NT2/D1 (cell line): ENCODE measurements at regions not wholly inside any gene's neighbourhood (a gene's known extent, or its start where the extent isn't known, plus 50 kb on each side); places are given as distances from the start of the nearest gene placed in this dataset.
"Not testable (repeated sequence)": the region's sequence is repeated elsewhere in the genome, so short reads cannot be mapped to it uniquely, and the experiment has no call there.

Source experiments
- DNase-seq: peaks from one replicate; pipeline ENCODE4 v3.0.0-alpha.2; 2011; ENCODE audit warnings: low read depth, low spot score
- H3K27me3 ChIP-seq: 2 replicates; pipeline ENCODE4 v1.6.0; 2011; ENCODE audit warnings: mild to moderate bottlenecking; ENCODE audit not compliant: insufficient read length, insufficient read depth
- H3K36me3 ChIP-seq: 2 replicates; pipeline ENCODE4 v1.6.1; 2011; ENCODE audit warnings: mild to moderate bottlenecking, low read length, mixed read lengths; ENCODE audit not compliant: insufficient read depth, insufficient read length
- H3K4me1 ChIP-seq: 2 replicates; pipeline ENCODE4 v1.5.1; 2011; ENCODE audit not compliant: insufficient read depth, insufficient read length
- H3K4me3 ChIP-seq: 2 replicates; pipeline ENCODE4 v1.5.1; 2011; ENCODE audit warnings: low read depth; ENCODE audit not compliant: insufficient read length
- H3K9ac ChIP-seq: 2 replicates; pipeline ENCODE4 v1.6.0; 2011; ENCODE audit warnings: low read depth; ENCODE audit not compliant: insufficient read length
- H3K9me3 ChIP-seq: 2 replicates; pipeline ENCODE4 v1.5.1; 2011; ENCODE audit warnings: mild to moderate bottlenecking, low read length; ENCODE audit not compliant: insufficient read depth
- SUZ12 ChIP-seq: IDR thresholded peaks from 2 replicates; pipeline ENCODE4 v1.6.1; 2011; ENCODE audit not compliant: insufficient read length, insufficient read depth; ENCODE audit errors: extremely low read depth
- YY1 ChIP-seq: IDR thresholded peaks from 2 replicates; pipeline ENCODE4 v1.6.1; 2011; ENCODE audit not compliant: insufficient read length, insufficient read depth
- ZNF274 ChIP-seq: IDR thresholded peaks from 2 replicates; pipeline ENCODE4 v1.6.1; 2011; ENCODE audit warnings: mild to moderate bottlenecking, low read depth, low read length

DNA sequence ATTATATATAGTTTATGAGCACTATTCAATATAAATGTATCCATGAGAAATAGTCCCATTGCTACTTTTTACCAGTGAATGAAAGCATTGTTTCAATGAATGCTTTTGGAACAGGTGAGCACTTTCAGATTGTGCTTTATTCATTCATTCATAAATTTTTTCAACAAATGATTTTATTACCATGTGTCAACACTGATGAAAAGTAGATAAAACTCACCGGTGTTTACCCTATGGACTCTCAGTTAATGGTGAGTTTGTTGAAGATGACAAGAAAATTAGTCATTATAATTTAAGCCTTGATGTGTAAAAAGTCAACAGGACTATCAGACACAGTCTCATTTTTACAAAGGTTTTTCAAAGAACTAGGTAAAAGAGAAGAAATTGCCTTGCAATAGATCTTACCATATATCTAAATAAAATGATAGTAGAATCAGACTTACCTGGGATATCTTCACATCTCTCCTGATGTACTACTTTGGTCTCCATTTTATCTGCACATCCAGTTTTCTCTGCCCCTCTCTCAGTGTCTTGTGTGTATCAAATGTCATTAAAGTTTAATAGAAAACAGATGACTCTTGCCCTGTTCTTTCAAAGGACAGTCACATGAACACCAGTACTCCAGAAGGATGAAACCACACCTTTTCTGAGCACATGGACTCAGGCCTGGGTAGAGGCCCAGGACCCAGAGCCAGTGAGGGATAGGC, 325.3 kb upstream of the RND3 start:
- Histone ChIP-seq H3K36me3 (no peaks in the 10 kb centered on the region), H3K4me3 (no peak overlapping the region), H3K9ac (no peak overlapping the region), H3K9me3 (no peaks in the 10 kb centered on the region), H3K4me1 (no peaks in the 10 kb centered on the region), H3K27me3 (no peaks in the 10 kb centered on the region)
- no peak for DNase-seq
- TF ChIP-seq ZNF274 (no peak), SUZ12 (no peak), YY1 (no peak)

DNA sequence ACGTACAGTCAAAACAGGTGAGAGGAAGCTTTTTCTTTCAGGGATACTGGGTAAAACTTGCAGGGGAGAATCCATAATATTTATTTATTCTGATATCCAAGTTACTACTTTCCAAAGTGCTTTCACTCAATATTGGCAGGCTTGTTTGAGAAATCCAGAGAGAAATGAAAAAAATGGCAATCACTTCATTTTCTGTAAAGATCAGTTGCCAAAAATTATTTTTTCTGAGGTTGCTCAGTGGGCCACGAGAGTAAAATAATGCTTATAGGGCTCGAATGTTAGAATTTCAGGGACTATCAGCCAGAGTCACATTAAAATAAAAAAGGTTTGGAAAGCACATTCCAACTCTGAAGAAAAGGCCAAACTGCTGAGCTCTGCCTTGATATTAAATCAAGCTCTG, 324.6 kb upstream of the RND3 start:
- H3K4me3 ChIP-seq = no peak overlapping the region
- DNase-seq = no peak
- H3K9ac ChIP-seq = no peak overlapping the region
- no peaks in the 10 kb centered on the region for H3K9me3 ChIP-seq
- H3K36me3 ChIP-seq = no peaks in the 10 kb centered on the region
- no peaks in the 10 kb centered on the region for H3K27me3 ChIP-seq
- H3K4me1 ChIP-seq = no peaks in the 10 kb centered on the region
- TF ChIP-seq SUZ12 (no peak), YY1 (no peak), ZNF274 (no peak)

DNA sequence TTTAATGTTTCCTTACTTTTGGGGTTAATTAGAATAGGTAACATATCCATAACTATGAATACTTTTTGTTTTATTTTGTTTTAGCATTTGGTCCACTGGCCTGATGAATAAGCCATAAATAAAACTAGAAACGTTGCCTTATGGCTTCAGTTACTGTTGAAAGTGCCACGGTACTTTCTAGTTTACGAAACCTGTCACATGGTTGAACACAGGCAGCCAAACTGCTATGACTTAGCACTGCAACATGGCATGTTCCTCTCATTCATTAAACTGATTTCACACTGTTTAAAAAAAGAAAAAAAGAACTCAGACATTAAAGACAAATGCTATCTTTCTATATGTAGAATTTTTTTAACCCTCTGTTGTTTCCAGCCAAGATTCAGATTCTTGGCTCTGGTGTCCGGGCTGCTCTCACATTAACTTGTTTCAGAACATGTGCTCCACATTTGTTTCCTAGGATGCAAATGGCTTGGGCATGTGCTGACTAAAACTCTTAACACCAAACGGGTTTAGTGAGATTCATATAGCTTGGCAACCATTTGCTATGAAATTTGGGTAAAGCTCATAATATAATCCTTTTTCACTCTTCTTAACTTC, 323.9 kb upstream of the RND3 start:
- Histone ChIP-seq H3K9me3 (no peaks in the 10 kb centered on the region), H3K4me1 (no peaks in the 10 kb centered on the region), H3K27me3 (no peaks in the 10 kb centered on the region), H3K36me3 (no peaks in the 10 kb centered on the region), H3K9ac (no peak overlapping the region), H3K4me3 (no peak overlapping the region)
- TF ChIP-seq YY1 (no peak), SUZ12 (no peak), ZNF274 (no peak)
- DNase-seq = no peak

DNA sequence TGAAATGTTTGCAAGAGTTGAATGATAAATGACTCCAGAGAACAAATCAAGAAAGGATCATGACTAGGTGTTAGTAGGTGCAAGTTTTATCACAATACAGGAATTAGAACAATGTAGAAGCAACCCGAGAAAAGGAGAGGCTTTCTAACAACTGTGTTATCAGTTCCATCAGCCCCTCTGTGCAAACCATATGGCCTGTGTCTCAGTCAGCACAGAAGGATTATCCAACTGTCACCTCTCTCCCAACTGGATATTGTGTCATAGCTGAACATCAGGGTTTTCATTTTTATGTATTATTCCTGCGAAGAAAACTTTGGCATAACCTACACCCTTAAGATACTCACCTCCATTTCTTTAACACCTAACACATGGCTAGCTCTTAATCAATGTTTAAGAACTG, 321.6 kb upstream of the RND3 start:
- no peaks in the 10 kb centered on the region for H3K36me3 ChIP-seq
- no peak for DNase-seq
- no peaks in the 10 kb centered on the region for H3K27me3 ChIP-seq
- H3K4me1 ChIP-seq = no peaks in the 10 kb centered on the region
- no peak overlapping the region for H3K4me3 ChIP-seq
- no peak for TF ChIP-seq ZNF274
- no peak for TF ChIP-seq YY1
- no peak for TF ChIP-seq SUZ12
- no peaks in the 10 kb centered on the region for H3K9me3 ChIP-seq
- H3K9ac ChIP-seq = no peak overlapping the region

DNA sequence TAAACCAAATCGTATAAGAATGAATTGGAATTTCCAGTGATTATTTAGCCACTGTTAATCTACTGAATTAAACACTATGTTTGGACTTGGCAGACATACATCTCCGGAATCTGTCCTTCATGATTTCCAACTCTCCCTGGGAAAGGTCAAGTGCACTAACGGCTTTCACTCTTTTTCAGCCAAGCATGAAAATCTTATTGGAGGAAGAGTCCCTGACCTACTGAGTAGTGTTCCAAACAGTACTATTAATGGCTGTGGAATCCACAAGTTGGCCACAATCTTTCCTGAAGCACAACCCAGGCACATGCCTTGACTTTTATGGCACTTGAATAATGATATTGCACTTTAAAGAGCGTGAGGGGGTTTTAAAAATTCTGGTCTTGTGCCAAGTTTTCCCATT, 318.9 kb upstream of the RND3 start:
- no peaks in the 10 kb centered on the region for H3K4me1 ChIP-seq
- H3K36me3 ChIP-seq = no peaks in the 10 kb centered on the region
- H3K4me3 ChIP-seq = no peak overlapping the region
- no peaks in the 10 kb centered on the region for H3K27me3 ChIP-seq
- H3K9me3 ChIP-seq = peaks cover 3% of the 10 kb centered on the region; the same call in 1 of the 2 replicates
- TF ChIP-seq SUZ12 (no peak), YY1 (no peak), ZNF274 (no peak)
- no peak for DNase-seq
- H3K9ac ChIP-seq = no peak overlapping the region

DNA sequence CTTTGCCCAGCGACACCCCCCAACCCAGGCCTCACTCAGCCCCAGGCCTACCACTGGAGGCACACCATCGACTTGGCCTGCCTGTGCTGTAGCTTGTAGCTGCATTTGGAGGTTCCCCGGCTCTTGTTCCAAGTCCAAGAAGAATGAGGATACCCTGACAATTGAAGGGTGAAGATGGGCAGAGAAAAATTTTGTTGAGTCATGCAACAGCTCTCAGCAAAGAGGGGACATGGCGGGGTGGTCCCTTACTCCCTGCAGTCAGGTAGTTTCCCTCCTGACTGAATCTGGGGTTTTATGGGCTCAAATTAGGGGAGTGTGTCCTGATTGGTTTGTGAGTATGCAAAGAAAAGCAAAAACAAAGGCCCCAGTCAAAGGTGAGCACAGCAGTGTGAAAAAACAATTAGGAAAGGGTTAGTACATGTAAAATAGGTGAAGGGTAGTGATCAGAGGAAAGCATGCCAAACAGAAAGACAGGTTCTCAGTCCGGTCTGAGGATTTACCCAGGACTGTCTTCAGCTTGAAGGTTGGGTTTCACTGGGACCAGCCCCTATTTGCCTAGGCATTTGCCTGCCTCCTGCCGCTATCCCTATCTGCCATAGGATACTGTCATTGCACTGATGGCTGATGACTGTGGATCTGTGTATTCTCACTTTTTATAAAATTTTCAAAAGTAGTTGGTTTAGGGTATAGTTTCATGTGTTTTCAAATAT, 316.4 kb upstream of the RND3 start:
- TF ChIP-seq ZNF274 = no peak
- no peak for TF ChIP-seq YY1
- no peak for TF ChIP-seq SUZ12
- H3K4me1 ChIP-seq = no peaks in the 10 kb centered on the region
- no peaks in the 10 kb centered on the region for H3K27me3 ChIP-seq
- peaks cover 3% of the 10 kb centered on the region; the same call in 1 of the 2 replicates for H3K9me3 ChIP-seq
- H3K36me3 ChIP-seq = no peaks in the 10 kb centered on the region
- H3K9ac ChIP-seq = no peak overlapping the region
- DNase-seq = no peak
- H3K4me3 ChIP-seq = no peak overlapping the region

DNA sequence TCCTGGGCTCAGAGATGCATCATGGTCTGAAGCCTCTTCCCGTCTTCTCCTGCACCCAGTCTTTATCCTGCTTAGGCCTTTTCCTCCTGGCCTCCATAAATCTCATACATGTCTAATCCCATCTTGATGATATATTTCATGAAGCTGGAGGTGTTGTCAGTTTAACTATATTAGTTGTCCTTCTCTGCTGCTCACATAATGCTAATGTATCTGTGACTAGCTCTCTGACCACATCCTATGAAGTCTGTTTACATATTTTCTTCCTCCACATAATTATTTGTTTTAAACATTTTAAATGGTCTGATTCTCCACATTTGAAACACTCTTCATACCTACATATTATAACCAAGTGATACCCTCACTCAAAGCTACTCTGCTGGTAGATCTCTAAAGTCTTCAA, 315.2 kb upstream of the RND3 start:
- Histone ChIP-seq H3K36me3 (no peaks in the 10 kb centered on the region), H3K4me1 (no peaks in the 10 kb centered on the region), H3K4me3 (no peak overlapping the region), H3K9me3 (peaks cover 3% of the 10 kb centered on the region; the same call in 1 of the 2 replicates), H3K9ac (no peak overlapping the region), H3K27me3 (no peaks in the 10 kb centered on the region)
- no peak for DNase-seq
- TF ChIP-seq YY1 (no peak), ZNF274 (no peak), SUZ12 (no peak)

DNA sequence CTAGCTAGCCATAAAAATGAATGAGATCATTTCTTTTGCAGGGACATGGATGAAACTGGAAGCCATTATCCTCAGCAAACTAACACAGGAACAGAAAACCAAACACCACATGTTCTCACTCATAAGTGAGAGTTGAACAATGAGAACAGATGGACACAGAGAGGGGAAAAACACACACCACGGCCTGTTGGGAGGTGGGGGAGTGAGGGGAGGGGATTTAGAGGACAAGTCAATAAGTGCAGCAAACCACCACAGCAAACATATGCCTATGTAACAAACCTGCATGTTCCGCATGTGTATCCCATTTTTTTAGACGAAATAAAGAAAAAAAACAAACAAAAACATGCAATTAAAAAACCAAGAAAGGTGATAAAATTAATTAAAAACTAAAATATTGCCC, 308.8 kb upstream of the RND3 start:
- DNase-seq, H3K9ac ChIP-seq, H3K4me3 ChIP-seq, H3K4me1 ChIP-seq, H3K27me3 ChIP-seq, H3K36me3 ChIP-seq, H3K9me3 ChIP-seq: not testable (repeated sequence)
